ENCODE measurements at regions not wholly inside any gene's neighbourhood (a gene's known extent, or its start where the extent isn't known, plus 50 kb on each side); places are given as distances from the start of the nearest gene placed in this dataset.

DNA sequence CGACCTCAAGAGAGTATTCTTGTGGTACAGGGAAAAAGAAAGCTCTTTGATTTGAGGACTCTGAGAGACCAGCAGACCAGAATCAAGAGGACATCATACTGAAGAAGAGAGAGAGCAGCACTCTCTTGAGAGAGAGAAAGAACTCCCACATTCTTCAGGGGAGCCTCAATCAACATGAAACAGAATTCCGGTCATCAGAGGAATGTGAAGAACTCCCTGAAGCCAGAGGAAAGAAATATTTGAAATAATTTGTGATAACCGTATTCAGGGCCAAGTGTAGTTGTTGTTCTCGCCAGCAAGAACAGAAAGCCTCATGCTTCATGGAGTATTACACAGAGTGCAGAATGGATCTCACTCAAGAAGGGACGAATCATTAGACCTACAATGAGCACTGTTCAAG lies 363.8 kb upstream of the TMEM132C start:
- no peak overlapping the region for H3K4me3 ChIP-seq (ENCODE audit: low read depth, low read length)
- TF ChIP-seq, protein P1, sequence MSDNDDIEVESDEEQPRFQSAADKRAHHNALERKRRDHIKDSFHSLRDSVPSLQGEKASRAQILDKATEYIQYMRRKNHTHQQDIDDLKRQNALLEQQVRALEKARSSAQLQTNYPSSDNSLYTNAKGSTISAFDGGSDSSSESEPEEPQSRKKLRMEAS (IDR thresholded peaks at IDR 0.05; ENCODE audit: low read depth, low read length) = no peak
- TF ChIP-seq POLR2A (IDR thresholded peaks at IDR 0.05; ENCODE audit: extremely low read depth, insufficient read length) (no peak), CTCF (IDR thresholded peaks at IDR 0.05; ENCODE audit: low read depth, low read length) (no peak), MYC (IDR thresholded peaks at IDR 0.05; ENCODE audit: low read depth, low read length) (no peak)
- DNase-seq (ENCODE audit: low read depth) = no peak

GRCh38 chr12:127909041-127909440 lies 357.9 kb upstream of the TMEM132C start:
- TF ChIP-seq POLR2A (IDR thresholded peaks at IDR 0.05; ENCODE audit: extremely low read depth, insufficient read length) (no peak), CTCF (IDR thresholded peaks at IDR 0.05; ENCODE audit: low read depth, low read length) (no peak), MYC (IDR thresholded peaks at IDR 0.05; ENCODE audit: low read depth, low read length) (no peak)
- TF ChIP-seq, protein P1 (IDR thresholded peaks at IDR 0.05; ENCODE audit: low read depth, low read length) = no peak
- no peak overlapping the region for H3K4me3 ChIP-seq (ENCODE audit: low read depth, low read length)
- DNase-seq (ENCODE audit: low read depth) = no peak

GRCh38 chr12:127911291-127911690 lies 355.7 kb upstream of the TMEM132C start:
- no peak for TF ChIP-seq MYC (IDR thresholded peaks at IDR 0.05; ENCODE audit: low read depth, low read length)
- no peak for TF ChIP-seq CTCF (IDR thresholded peaks at IDR 0.05; ENCODE audit: low read depth, low read length)
- TF ChIP-seq, protein P1 (IDR thresholded peaks at IDR 0.05; ENCODE audit: low read depth, low read length) = no peak
- TF ChIP-seq POLR2A (IDR thresholded peaks at IDR 0.05; ENCODE audit: extremely low read depth, insufficient read length) = no peak
- H3K4me3 ChIP-seq (ENCODE audit: low read depth, low read length) = no peak overlapping the region
- DNase-seq (ENCODE audit: low read depth) = no peak

DNA sequence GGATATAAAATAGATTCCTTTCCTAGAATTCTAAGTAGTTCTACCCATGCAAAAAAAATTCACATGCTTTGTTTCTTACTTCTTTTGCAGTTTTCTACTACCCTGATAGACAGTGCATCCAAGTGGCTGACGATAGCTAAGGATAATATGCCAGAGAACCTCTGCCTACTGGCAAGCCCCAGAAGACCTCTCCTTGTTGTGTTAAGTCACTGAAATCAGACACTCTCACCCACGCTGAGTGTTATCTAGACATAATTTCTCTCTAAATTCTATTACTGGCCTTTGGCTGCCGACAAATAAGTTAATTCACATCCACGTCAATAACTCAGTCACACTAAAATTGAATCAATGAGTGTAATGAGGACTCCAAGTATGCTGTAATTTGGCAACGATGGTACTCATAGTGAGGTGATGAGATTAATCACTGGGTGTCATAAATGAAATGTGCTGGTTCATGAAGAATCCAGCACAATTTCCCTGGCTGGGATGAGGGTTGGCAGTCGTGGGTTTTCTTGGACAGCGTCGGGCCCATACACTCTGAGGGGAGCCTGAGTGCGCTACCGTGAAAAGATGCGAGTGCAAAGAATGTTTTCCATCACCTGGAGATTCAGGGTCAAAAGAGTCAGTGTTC lies 354.8 kb upstream of the TMEM132C start:
- no peak overlapping the region for H3K4me3 ChIP-seq (ENCODE audit: low read depth, low read length)
- TF ChIP-seq CTCF (IDR thresholded peaks at IDR 0.05; ENCODE audit: low read depth, low read length) (no peak), POLR2A (IDR thresholded peaks at IDR 0.05; ENCODE audit: extremely low read depth, insufficient read length) (no peak), MYC (IDR thresholded peaks at IDR 0.05; ENCODE audit: low read depth, low read length) (no peak)
- TF ChIP-seq, protein P1 (IDR thresholded peaks at IDR 0.05; ENCODE audit: low read depth, low read length) = no peak
- no peak for DNase-seq (ENCODE audit: low read depth)

DNA sequence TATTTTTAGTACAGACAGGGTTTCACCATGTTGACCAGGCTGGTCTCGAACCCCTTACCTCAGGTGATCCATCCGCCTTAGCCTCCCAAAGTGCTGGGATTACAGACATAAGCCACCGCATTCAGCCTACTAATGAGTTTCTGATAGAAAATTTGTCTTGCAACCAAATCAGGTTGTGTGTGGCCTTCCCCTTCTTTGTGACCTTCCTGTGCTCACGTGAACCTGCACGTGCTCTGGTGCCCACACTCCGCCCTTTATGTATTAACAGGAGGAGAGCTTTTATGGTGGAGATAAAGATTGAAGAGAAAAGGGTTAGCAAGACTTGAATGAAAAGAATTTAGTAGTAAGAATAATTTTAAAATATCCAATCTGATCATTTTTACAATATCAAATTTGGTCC lies 343.5 kb upstream of the TMEM132C start:
- TF ChIP-seq POLR2A (IDR thresholded peaks at IDR 0.05; ENCODE audit: extremely low read depth, insufficient read length) (no peak), MYC (IDR thresholded peaks at IDR 0.05; ENCODE audit: low read depth, low read length) (no peak), CTCF (IDR thresholded peaks at IDR 0.05; ENCODE audit: low read depth, low read length) (no peak)
- TF ChIP-seq, protein P1 (IDR thresholded peaks at IDR 0.05; ENCODE audit: low read depth, low read length) = no peak
- H3K4me3 ChIP-seq (ENCODE audit: low read depth, low read length) = no peak overlapping the region
- no peak for DNase-seq (ENCODE audit: low read depth)
